ENCODE measurements at regions not wholly inside any gene's neighbourhood (a gene's known extent, or its start where the extent isn't known, plus 50 kb on each side); places are given as distances from the start of the nearest gene placed in this dataset.
"Not testable (repeated sequence)": the region's sequence is repeated elsewhere in the genome, so short reads cannot be mapped to it uniquely, and the experiment has no call there.

DNA sequence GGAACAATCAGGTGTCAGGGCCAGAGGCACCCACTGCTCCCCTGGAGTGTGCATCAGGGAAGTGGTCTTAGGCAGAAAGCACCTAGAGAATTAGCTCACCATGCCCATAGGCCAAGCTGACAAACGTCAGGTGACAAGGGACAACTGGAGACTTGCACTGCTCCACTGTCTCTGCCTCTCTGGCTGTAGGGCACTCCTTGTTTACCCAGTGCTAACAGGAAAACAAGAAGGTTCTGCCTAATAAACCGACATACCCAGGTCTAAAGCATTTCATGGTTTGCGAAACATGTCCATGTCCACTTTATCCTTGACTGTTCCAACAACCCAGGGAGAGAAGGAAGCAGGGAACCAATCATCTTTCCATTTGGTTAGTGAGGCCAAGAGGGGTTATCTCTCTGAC lies 92.5 kb upstream of the MAMLD1 start:
- Histone ChIP-seq H3K4me3 (replicated peaks; ENCODE audit: insufficient read depth, low read length) (no peak overlapping the region), H3K27ac (replicated peaks) (no peak overlapping the region), H3K27me3 (ENCODE audit: insufficient read depth, poor library complexity, severe bottlenecking) (no peaks in the 10 kb centered on the region)
- no peak for DNase-seq (ENCODE audit: low read depth in 1 of 2, low spot score in 1 of 2)
- TF ChIP-seq GABPA (IDR thresholded peaks at IDR 0.05; ENCODE audit: low read depth) (no peak), POLR2AphosphoS5 (IDR thresholded peaks at IDR 0.05; ENCODE audit: low read depth) (no peak), REST (IDR thresholded peaks at IDR 0.05; ENCODE audit: insufficient replicate concordance, low read depth) (no peak)

- not testable (repeated sequence) for DNase-seq (ENCODE audit: low read depth in 1 of 2, low spot score in 1 of 2); H3K4me3 ChIP-seq (replicated peaks; ENCODE audit: insufficient read depth, low read length); H3K27ac ChIP-seq (replicated peaks); H3K27me3 ChIP-seq (ENCODE audit: insufficient read depth, poor library complexity, severe bottlenecking)
Measured at GRCh38 chrX:150273575-150274294, 89.4 kb upstream of the MAMLD1 start.

GRCh38 chrX:150282953-150283352 lies 80.2 kb upstream of the MAMLD1 start:
- TF ChIP-seq, protein P1, sequence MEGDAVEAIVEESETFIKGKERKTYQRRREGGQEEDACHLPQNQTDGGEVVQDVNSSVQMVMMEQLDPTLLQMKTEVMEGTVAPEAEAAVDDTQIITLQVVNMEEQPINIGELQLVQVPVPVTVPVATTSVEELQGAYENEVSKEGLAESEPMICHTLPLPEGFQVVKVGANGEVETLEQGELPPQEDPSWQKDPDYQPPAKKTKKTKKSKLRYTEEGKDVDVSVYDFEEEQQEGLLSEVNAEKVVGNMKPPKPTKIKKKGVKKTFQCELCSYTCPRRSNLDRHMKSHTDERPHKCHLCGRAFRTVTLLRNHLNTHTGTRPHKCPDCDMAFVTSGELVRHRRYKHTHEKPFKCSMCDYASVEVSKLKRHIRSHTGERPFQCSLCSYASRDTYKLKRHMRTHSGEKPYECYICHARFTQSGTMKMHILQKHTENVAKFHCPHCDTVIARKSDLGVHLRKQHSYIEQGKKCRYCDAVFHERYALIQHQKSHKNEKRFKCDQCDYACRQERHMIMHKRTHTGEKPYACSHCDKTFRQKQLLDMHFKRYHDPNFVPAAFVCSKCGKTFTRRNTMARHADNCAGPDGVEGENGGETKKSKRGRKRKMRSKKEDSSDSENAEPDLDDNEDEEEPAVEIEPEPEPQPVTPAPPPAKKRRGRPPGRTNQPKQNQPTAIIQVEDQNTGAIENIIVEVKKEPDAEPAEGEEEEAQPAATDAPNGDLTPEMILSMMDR (IDR thresholded peaks at IDR 0.05; ENCODE audit: insufficient read depth, low read length), result no peak
- TF ChIP-seq GABPA (IDR thresholded peaks at IDR 0.05; ENCODE audit: low read depth) (no peak), SPI1 (IDR thresholded peaks at IDR 0.05; ENCODE audit: borderline replicate concordance, low read depth) (no peak), POLR2AphosphoS5 (IDR thresholded peaks at IDR 0.05; ENCODE audit: low read depth) (no peak), REST (IDR thresholded peaks at IDR 0.05; ENCODE audit: insufficient replicate concordance, low read depth) (no peak)
- H3K27me3 ChIP-seq (ENCODE audit: insufficient read depth, poor library complexity, severe bottlenecking), result no peaks in the 10 kb centered on the region
- DNase-seq (ENCODE audit: low read depth in 1 of 2, low spot score in 1 of 2), result no peak
- H3K4me3 ChIP-seq (replicated peaks; ENCODE audit: insufficient read depth, low read length), result no peak overlapping the region
- no peak overlapping the region for H3K27ac ChIP-seq (replicated peaks)

- DNase-seq (ENCODE audit: low read depth in 1 of 2, low spot score in 1 of 2), result no peak
- no peak overlapping the region for H3K27ac ChIP-seq (replicated peaks)
- TF ChIP-seq, protein P1 (IDR thresholded peaks at IDR 0.05; ENCODE audit: insufficient read depth, low read length), result no peak
- TF ChIP-seq REST (IDR thresholded peaks at IDR 0.05; ENCODE audit: insufficient replicate concordance, low read depth) (no peak), POLR2AphosphoS5 (IDR thresholded peaks at IDR 0.05; ENCODE audit: low read depth) (no peak), GABPA (IDR thresholded peaks at IDR 0.05; ENCODE audit: low read depth) (no peak), SPI1 (IDR thresholded peaks at IDR 0.05; ENCODE audit: borderline replicate concordance, low read depth) (no peak)
- H3K4me3 ChIP-seq (replicated peaks; ENCODE audit: insufficient read depth, low read length), result no peak overlapping the region
- H3K27me3 ChIP-seq (ENCODE audit: insufficient read depth, poor library complexity, severe bottlenecking), result peaks cover 2% of the 10 kb centered on the region
Measured at GRCh38 chrX:150291014-150291413, 72.1 kb upstream of the MAMLD1 start.
